GM19395 (cell line): ENCODE measurements at regions not wholly inside any gene's neighbourhood (a gene's known extent, or its start where the extent isn't known, plus 50 kb on each side); places are given as distances from the start of the nearest gene placed in this dataset.

Experiments used
- ATAC-seq: cut with Tn5 transposase; IDR thresholded peaks from one replicate; pipeline ENCODE4 v1.9.1; 2021; ENCODE audit warnings: mild to moderate bottlenecking, moderate library complexity; ENCODE audit not compliant: unreplicated experiment

DNA sequence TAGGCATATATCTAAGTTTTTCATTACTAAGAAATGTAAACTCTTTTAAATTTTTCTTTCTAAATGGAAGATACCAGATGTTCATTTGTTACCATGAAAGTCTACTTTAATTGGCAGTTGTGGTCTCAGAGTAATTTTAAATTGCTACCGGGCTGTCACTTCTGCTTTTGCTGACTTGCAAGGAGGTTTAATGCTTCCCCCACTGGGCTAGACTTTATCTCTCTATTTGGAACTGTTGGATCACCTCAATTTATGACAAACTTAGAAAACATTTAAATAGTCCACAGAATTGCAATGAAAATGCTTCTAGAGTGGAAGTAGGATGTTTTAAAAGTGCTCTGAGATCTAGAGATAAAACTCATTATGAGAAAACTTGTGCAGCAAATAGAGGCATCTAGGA, 479.8 kb upstream of the GOT2 start:
- no peak for ATAC-seq

DNA sequence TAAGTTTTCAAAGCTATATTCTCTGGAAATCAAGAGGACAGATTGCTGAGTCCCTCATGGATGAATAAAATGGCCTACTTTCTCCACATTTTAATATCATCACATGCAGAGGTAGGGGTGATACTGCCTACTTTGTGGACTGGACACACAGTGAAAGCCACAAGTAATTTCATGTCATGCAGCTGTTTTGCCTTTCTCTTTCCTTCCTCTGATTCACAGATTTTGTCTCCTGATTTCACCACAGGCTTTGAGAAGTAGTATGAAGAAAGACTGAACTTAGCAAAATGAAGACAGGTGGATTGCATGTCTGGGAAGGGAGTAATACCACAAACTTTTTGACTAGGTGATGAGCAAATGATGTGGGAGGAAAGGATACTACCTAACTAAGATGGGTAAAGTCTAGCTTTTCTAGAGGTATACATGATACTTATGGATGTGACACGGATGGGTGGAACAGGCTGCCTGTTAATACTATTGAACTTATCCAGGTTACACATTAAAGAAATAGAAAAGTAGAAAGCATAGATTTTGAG, 478.4 kb upstream of the GOT2 start:
- no peak for ATAC-seq

DNA sequence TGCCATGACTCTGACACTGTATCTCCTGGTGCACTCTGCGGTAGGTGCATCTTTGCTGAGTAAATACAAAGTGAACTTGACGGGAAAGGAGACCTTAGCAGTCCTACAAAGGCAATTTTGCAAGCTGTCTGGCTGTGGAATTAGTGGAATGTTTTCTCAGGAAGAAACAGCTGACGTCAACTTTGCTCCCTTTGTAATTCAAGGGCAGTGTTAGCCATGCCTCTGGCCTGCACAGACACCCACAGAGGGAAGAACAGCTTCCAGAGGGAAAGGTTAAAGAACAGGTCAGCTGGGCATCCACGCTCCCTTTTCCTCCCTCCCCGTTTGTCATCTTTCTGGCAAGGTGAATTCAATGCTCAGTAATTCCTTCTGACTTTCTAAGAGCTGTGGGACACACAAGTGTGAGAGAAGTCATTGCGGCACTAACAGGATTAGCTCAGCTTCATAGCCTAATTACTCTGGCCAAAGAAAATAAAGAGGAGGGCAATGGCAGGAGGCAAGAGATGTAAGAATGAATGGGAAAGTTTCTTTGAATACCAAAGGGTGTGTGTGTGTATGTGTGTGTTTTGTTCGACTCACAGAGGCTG, 476.9 kb upstream of the GOT2 start:
- ATAC-seq = no peak

DNA sequence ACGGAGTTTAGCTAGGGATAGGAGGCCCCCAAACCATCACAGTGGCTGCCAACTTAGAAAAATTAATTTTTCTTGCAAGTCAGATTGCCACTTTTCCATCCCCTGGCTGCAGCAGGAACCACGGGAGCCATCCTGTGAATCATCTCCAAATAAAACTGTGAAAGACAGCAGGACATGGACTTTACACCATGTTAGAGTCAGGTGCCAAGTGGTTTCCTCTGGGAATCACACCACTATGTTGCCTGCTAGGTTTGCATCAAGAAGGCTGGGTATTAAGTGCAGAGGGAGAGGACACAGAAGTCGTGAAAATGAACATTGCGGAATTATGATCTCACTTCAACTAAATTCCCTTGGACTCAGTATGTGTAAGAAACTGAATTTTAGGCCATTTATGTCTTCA, 471.3 kb upstream of the GOT2 start:
- ATAC-seq = no peak

DNA sequence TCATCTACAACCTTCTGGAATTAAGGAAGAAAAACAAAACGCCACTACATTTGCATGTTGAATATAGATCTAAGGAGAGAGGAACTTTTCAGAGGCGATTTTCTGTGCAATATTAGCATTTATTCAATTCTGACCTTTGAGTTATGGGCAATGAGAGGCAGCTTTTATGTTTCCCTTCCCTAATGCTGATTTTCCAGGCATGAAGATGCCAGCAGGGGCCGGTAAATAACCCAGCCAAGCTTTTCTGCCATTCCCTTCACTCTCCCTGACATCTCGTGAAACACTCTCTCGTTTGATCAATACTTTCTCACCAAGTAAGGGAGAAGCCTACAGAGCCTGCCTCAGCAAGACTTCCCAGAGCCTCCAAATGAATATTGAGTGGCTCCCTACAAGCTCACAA, 470.5 kb upstream of the GOT2 start:
- ATAC-seq = no peak

DNA sequence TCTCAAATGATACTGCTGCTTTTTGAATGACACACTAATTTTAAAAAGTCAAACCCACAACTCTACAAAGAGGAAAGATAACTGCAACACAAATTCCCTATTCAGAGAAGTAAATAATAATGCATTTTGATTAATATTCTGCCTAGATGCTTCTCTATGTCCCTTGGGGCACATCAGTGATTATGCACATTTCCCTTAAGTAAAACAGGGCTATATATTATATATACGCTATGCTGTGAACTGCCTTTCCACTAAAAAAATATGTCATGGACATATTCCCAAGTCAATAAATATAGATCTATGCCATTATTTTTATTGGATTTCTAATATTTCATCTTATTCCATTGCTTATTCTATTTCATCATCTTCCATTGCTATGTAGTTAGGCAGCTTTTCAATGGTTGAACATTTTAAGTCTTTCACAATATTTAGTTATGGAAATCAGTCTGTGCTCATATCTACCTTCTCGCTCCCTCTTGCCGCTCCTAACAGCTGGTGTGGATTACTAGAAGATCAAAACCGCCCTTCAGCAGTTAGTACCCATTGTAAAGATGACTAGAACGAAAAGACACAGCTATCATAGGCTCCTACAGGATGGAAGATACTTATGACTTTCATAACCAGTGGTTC, 468.2 kb upstream of the GOT2 start:
- ATAC-seq = no peak

DNA sequence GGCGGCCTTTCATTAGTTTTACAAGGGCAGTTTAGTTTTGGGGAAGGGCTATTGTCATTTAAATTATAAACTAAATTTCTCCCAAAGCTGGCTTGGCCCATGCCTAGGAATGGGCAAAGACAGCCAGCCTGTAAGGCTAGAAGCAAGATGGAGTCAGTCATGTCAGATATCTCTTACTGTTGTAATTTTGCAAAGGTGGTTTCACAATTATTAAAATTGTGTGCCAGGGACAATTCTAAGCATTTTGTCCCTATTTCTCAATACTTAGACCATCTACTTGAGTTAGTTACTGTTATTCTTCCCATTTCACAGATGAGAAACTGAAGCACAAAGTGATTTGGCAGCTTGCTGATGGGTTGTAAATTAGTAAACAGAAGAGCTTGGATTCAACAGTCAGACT, 467.7 kb upstream of the GOT2 start:
- ATAC-seq = no peak

DNA sequence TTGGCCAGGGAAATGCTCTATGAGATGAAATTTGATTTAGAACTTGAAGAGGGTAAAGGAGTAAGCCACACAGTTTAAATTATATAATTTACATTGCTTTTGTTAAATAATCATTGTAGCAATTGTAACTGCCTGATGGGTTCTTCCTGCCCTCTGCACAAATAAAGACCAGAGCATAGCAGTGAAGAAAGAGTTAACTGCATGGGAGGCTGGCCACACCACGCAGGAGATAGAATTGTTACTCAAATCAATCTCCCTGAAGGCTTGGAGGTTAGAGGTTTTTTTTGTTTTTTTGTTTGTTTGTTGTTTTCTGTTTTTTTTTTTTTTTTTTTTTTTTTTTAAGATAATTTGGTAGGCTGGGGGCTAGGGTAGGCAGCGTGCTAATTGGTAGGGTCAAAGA, 467.0 kb upstream of the GOT2 start:
- no peak for ATAC-seq

DNA sequence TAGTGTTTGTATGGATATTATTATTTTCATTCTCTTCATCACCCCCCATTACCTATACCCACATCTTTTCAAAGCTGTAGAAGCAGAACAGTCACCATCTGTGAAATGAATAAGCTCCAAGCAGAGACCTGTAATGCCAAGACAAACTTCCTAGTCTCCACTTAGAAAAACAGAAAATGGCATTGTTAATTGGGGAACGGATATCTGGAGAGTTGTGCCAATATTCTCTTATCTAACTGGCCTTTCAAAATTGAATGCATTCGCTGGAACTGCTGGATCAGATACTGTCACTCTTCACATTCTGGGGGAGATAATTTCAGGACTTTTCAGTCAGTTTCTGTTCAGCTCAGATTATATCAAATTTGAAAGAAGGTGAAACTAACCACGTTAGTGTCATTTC, 464.4 kb upstream of the GOT2 start:
- ATAC-seq = no peak

DNA sequence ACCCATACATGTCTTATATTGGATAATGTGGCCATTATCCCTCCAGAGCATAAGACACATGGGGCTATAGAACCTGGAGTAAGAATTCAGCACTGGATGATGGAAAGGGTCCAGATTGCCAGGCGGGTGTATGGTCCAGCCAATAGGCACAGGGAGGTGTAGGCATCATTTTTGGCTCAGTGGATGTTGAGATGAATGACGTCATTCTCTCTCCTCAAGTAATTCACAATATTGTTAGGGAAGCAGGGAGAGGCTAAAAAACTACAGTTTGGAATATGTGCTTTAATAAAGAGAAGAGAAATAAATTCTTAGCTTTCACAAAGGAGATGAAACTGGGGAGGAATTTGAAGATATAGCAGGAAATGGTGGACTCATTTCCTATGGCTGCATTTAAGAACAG, 461.1 kb upstream of the GOT2 start:
- no peak for ATAC-seq

DNA sequence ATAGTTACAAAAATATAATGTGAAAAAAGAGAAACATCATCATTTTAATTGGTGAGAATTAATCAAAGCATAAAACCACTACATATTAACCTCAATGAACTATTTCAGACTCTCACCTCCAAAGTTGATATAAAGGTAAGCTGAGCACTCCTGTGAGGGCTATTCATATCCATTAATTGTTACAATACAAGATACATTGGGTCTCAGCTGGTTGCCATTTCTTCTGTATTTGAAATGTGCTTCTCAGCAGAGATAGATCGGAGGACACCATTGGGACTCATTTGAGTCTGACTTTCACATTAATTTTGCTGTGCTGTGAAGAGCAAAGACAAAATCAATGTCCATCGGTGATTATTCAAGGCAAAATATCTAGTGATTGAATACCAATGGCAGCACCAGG, 459.5 kb upstream of the GOT2 start:
- no peak for ATAC-seq

DNA sequence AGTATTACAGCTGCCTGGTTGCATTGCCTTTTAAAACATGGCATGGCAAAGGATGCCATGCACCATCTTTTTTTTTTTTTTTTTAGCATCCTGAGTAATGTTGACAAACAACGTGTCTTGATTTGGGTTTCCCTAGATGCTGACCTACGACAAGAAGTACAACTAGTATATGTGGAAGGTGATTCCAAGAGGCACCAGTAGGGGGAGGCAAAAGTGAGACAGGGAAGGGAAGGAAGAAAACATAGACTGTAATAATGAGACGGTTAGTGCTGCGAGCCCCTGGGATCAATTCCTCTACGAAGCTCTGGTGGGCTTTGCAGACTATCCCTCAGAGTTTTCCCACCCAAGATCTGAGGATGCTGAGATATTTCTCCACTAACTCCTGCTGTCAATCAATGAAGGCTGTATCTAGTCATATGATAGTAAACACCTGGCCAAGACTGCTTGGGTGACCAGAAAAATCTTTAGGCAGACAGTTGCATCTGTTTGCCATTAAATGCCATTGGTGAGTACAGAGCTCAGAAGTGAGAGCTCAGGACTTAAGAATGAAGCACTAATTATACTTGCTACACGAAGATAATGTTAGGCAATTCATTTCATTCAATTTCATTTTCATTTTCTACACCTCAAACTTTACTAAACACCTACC, 458.6 kb upstream of the GOT2 start:
- ATAC-seq = peak; percentile 69

DNA sequence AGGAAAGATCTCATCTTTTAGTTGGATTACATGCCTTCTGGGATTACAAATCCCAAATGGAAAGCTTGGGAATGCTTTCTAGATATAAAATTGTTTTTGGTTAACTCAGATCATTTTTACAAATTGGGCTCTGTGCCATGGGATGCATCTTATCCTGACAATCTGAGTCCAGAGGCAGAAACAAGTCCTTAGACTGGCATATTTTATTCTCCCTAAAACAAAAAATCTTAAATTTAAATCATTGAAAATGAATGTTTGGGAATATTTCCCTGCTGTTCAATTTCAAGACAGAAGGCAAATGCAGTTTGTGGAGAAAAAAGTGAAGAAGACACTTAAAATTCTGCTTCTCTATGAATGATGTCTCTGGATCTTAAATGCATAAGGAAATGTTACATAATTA, 456.6 kb upstream of the GOT2 start:
- ATAC-seq = no peak

DNA sequence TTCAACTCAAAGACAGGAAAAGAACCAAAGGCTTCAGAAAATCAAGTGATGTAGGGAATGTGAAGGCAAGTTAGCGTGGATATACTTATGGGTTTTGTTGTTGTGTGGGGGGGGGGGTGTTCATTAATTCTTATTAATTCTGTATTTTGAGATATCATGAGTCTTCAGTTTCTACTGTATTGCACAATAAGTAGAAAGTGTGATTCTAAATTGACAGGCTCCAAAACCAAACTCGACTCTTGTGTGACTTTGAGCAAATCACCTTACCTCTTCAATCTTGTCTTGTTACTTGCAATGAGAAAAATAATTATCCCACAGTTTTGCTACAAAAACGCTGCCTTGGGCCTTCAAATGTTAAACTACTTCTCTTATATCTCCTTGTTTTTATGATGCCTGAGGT, 453.9 kb upstream of the GOT2 start:
- no peak for ATAC-seq

DNA sequence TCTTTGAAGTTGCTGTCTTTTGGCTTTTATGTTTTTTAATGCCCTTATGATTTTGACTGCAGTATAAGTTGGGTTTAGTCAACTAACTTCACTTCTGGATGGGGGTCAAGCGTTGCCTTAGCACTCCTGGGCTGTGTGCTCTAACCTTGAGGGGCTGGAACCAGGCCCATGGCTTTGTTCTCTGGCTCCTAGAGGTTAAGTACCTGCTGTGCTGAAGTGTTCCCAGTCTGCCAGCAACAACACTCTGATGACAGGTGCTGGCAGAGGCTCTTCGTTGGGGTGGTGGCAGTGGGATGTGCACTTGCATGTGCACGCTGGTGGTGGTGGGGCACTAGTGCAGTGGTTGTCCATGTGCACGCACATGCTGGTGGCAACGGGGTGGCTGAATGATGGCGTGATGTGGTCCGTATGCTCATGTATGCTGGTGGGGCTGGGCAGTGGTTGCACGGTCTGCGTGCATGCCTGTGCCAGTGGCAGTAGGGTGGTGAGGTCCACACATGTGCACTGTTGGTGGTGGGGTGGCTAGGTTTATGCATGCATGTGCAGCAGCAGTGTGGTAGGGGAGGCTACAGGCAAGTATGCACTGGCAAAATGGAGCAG, 447.8 kb upstream of the GOT2 start:
- ATAC-seq = no peak

DNA sequence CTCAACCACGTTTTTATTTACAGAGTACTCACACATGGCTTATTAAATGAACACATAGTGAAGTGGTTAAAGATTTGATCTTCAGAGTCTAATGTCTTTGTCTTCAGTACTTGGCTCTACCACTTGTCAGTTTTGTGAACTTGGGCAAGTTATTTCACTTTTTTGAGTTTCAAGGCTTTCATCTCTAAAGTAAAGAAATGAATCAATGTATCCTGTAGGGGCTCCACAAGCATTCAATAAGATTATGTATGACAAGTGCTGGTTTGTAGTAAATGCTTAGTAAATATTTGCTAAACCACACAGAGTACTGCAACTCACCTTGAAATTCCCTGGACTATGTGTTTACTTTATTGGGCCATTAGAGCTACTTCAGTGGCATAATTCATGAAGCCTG, 446.0 kb upstream of the GOT2 start:
- no peak for ATAC-seq

DNA sequence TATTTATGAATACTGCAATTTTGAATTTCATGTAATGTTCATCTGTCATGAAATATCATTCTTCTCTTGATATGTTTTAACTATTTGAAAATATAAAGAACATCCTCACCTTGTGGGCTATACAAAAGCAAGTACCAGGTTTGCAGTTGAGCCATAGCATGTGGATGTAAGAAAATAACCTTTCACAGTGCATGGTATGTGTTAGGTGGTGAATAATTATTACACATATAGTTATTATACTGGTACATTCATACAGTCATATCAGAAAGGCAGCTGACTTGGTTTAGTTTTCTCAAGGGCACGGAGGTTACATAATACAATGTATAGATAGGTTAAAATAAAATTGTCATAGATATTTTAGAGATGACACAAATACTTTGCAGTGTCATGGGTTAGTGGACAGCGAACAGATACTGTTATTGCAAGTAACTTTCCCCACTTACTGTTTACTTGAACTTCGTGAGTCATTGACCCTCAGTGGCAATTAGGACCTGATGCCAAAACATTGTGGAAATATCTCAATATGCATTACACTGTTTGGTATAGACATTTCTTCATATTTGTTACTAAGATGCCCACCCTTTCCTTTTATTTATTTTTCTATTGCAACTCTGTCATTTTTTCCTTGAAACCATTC, 445.4 kb upstream of the GOT2 start:
- ATAC-seq = no peak

DNA sequence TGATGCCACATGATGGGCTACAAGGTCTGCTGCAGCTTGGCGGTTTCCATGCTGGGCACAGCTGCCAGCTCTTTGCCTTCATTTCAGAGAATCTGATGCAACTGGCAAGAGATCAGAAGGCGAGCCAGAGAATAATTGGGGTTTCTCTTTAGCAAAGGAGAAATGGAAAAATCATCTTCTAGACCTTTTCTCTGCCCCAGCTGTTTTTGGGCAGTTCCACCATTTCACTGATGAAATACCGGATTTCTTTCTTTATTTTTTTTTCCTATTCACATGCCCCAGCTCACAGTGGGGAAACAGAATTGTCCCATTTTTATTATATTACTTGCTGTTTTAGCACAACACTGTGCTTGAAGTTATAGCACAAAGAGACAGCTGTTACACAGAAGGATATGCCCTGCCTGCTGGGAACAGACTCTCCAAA, 439.3 kb upstream of the GOT2 start:
- ATAC-seq = no peak

DNA sequence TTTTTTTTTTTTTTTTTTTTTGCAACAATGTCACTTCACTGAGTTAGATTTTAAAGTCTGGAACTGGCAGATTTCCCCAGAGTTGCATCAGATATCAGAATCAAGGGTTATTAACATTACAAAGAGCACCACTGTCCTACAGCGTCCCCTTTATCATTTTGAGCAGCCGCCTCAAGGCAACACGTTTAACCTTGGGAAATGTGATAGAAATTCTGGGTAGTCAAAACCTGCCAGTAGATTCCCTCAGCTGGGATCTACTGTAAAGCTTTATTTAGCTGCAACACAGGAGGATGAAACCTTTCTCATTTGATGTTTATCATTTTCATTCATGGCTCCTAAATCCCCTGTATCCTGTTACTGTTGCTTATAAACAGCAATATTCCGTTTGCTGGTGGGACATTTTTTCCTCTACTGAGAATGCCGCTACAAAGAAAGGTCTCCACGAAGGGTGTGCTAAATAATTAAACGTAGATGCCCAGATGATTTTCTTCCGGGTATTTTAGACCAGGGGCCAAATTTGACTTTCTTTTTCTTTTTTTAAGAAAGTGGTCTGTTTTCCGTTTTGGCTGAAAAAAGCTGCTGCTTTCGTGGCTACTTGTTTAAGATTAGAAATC, 436.1 kb upstream of the GOT2 start:
- no peak for ATAC-seq

DNA sequence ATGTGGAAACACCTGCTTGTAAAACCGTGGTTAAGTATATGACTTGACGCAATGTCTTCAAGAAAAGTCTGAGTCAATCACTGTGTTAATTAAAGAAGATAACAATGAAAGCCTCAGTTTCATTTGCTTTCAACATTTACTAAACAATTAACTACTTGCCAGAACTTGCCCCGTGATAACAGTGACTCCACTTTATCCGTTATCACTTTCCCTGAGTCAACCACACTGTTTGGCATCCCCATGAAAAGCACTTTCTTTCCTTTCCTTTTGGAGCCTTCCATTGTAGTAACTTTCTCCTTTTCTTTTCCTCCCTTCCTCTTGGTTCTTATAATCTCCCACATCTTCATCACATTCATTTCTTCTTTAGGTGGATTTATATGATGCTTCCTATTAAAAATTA, 435.1 kb upstream of the GOT2 start:
- no peak for ATAC-seq

DNA sequence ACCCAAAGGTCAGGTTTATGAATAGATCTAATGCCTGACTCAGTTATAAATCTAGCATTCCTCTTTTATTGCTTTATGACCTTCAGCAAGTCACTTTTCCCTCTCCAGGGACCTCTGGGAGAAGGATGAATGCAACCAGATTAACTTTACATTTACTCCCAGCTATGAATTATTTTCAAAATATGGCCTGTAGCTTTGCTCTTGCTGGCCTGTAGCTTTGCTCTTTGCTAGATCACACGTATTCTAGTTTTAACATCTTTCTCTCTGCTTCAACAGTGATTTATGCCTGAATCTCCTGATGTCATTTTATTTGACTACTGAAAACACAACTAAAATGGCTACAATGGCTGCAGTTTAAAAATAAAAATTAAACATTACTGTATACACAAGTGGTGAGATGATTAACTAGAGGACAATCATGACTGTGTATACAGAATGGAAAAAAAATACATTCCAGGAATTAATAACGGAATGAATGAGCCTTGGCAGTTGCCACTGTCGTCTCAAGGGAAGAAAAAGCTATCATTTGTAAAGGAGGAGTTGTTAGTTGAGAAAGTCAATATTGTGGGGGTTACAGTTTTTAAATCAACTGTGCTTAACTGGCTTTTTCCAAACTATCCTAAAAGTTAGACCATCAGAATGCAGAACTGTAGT, 434.5 kb upstream of the GOT2 start:
- ATAC-seq = no peak
